ENCODE measurements at regions not wholly inside any gene's neighbourhood (a gene's known extent, or its start where the extent isn't known, plus 50 kb on each side); places are given as distances from the start of the nearest gene placed in this dataset.

- H3K4me3 ChIP-seq = no peak overlapping the region
- TF ChIP-seq POLR2A (IDR thresholded peaks at IDR 0.05) (no peak), CTCF (IDR thresholded peaks at IDR 0.05) (no peak)
- no peaks in the 10 kb centered on the region for H3K36me3 ChIP-seq (replicated peaks in 1 of 2)
- WGBS, 4 donors = 82 to 86% (median 86%) methylated on average over 4 to 12 of the region's 12 CpGs
- intact Hi-C loops (cut with DNase I) = no loop called here
- H3K9me3 ChIP-seq (replicated peaks in 1 of 3) = no peaks in the 10 kb centered on the region
- H3K27ac ChIP-seq = no peak overlapping the region
- DNase-seq = no peak
- no peaks in the 10 kb centered on the region for H3K4me1 ChIP-seq (replicated peaks in 1 of 2)
- H3K27me3 ChIP-seq = no peaks in the 10 kb centered on the region
Observed at GRCh38 chr14:104475256-104475655, 104.3 kb upstream of the C14orf180 start.

GRCh38 chr14:104475802-104476201 lies 103.8 kb upstream of the C14orf180 start:
- TF ChIP-seq POLR2A (IDR thresholded peaks at IDR 0.05) (no peak), CTCF (IDR thresholded peaks at IDR 0.05) (no peak)
- no peak for DNase-seq
- intact Hi-C loops (cut with DNase I) = no loop called here
- H3K27ac ChIP-seq = no peak overlapping the region
- 81 to 93% (median 88%) methylated on average over 5 to 10 of the region's 10 CpGs for WGBS, 4 donors
- no peaks in the 10 kb centered on the region for H3K36me3 ChIP-seq (replicated peaks in 1 of 2)
- no peaks in the 10 kb centered on the region for H3K4me1 ChIP-seq (replicated peaks in 1 of 2)
- H3K27me3 ChIP-seq = no peaks in the 10 kb centered on the region
- H3K9me3 ChIP-seq (replicated peaks in 1 of 3) = no peaks in the 10 kb centered on the region
- H3K4me3 ChIP-seq = no peak overlapping the region

GRCh38 chr14:104476437-104476836 lies 103.1 kb upstream of the C14orf180 start:
- H3K9me3 ChIP-seq (replicated peaks in 1 of 3) = no peaks in the 10 kb centered on the region
- H3K27me3 ChIP-seq = no peaks in the 10 kb centered on the region
- no peaks in the 10 kb centered on the region for H3K4me1 ChIP-seq (replicated peaks in 1 of 2)
- no peak for DNase-seq
- intact Hi-C loops (cut with DNase I) = no loop called here
- no peaks in the 10 kb centered on the region for H3K36me3 ChIP-seq (replicated peaks in 1 of 2)
- no peak for TF ChIP-seq CTCF (IDR thresholded peaks at IDR 0.05)
- TF ChIP-seq POLR2A (IDR thresholded peaks at IDR 0.05) = no peak
- no peak overlapping the region for H3K4me3 ChIP-seq
- WGBS, 4 donors = 77 to 81% (median 80%) methylated on average over 8 to 10 of the region's 10 CpGs
- no peak overlapping the region for H3K27ac ChIP-seq

GRCh38 chr14:104477117-104477623 lies 102.4 kb upstream of the C14orf180 start:
- Histone ChIP-seq H3K9me3 (replicated peaks in 1 of 3) (no peaks in the 10 kb centered on the region), H3K4me3 (no peak overlapping the region), H3K27ac (no peak overlapping the region), H3K4me1 (replicated peaks in 1 of 2) (no peaks in the 10 kb centered on the region), H3K36me3 (replicated peaks in 1 of 2) (no peaks in the 10 kb centered on the region), H3K27me3 (no peaks in the 10 kb centered on the region)
- intact Hi-C loops (cut with DNase I) = no loop called here
- no peak for TF ChIP-seq POLR2A (IDR thresholded peaks at IDR 0.05)
- TF ChIP-seq CTCF (IDR thresholded peaks at IDR 0.05) = no peak
- 73 to 100% (median 84%) methylated on average over 2 to 15 of the region's 15 CpGs for WGBS, 4 donors
- no peak for DNase-seq

Data from adrenal gland (tissue), 9 donors.